ENCODE measurements at regions not wholly inside any gene's neighbourhood (a gene's known extent, or its start where the extent isn't known, plus 50 kb on each side); places are given as distances from the start of the nearest gene placed in this dataset.
"Not testable (repeated sequence)": the region's sequence is repeated elsewhere in the genome, so short reads cannot be mapped to it uniquely, and the experiment has no call there.

- no peak for DNase-seq (ENCODE audit: extremely low read depth in 1 of 2, low read depth in 1 of 2)
These were observed 150.9 kb upstream of the STMND1 start for GRCh38 chr6:16950825-16951495.

- no peak for DNase-seq (ENCODE audit: extremely low read depth in 1 of 2, low read depth in 1 of 2)
These were observed 151.5 kb upstream of the STMND1 start for GRCh38 chr6:16950302-16950701.

GRCh38 chr6:16949716-16950115 lies 152.1 kb upstream of the STMND1 start:
- no peak for DNase-seq (ENCODE audit: extremely low read depth in 1 of 2, low read depth in 1 of 2)

GRCh38 chr6:16948396-16948795 lies 153.5 kb upstream of the STMND1 start:
- no peak for DNase-seq (ENCODE audit: extremely low read depth in 1 of 2, low read depth in 1 of 2)

GRCh38 chr6:16947375-16948015 lies 154.4 kb upstream of the STMND1 start:
- no peak for DNase-seq (ENCODE audit: extremely low read depth in 1 of 2, low read depth in 1 of 2)

- no peak for DNase-seq (ENCODE audit: extremely low read depth in 1 of 2, low read depth in 1 of 2)
These were observed 157.3 kb upstream of the STMND1 start for GRCh38 chr6:16944596-16944995.

- no peak for DNase-seq (ENCODE audit: extremely low read depth in 1 of 2, low read depth in 1 of 2)
These were observed 162.0 kb upstream of the STMND1 start for GRCh38 chr6:16939839-16940238.

- no peak for DNase-seq (ENCODE audit: extremely low read depth in 1 of 2, low read depth in 1 of 2)
These were observed 162.5 kb upstream of the STMND1 start for GRCh38 chr6:16939351-16939750.

GRCh38 chr6:16936893-16937292 lies 165.0 kb upstream of the STMND1 start:
- DNase-seq (ENCODE audit: extremely low read depth in 1 of 2, low read depth in 1 of 2) = no peak

- no peak for DNase-seq (ENCODE audit: extremely low read depth in 1 of 2, low read depth in 1 of 2)
These were observed 167.9 kb upstream of the STMND1 start for GRCh38 chr6:16933961-16934360.

- DNase-seq (ENCODE audit: extremely low read depth in 1 of 2, low read depth in 1 of 2) = no peak
These were observed 168.3 kb upstream of the STMND1 start for GRCh38 chr6:16933532-16933931.

GRCh38 chr6:16932920-16933319 lies 168.9 kb upstream of the STMND1 start:
- DNase-seq (ENCODE audit: extremely low read depth in 1 of 2, low read depth in 1 of 2) = no peak

- not testable (repeated sequence) for DNase-seq (ENCODE audit: extremely low read depth in 1 of 2, low read depth in 1 of 2)
These were observed 169.8 kb upstream of the ATXN1 start for GRCh38 chr6:16931079-16931478.

GRCh38 chr6:16930432-16930831 lies 169.2 kb upstream of the ATXN1 start:
- no peak for DNase-seq (ENCODE audit: extremely low read depth in 1 of 2, low read depth in 1 of 2)

GRCh38 chr6:16929809-16930208 lies 168.5 kb upstream of the ATXN1 start:
- no peak for DNase-seq (ENCODE audit: extremely low read depth in 1 of 2, low read depth in 1 of 2)

GRCh38 chr6:16928387-16928786 lies 167.1 kb upstream of the ATXN1 start:
- DNase-seq (ENCODE audit: extremely low read depth in 1 of 2, low read depth in 1 of 2) = no peak

- no peak for DNase-seq (ENCODE audit: extremely low read depth in 1 of 2, low read depth in 1 of 2)
These were observed 165.9 kb upstream of the ATXN1 start for GRCh38 chr6:16927205-16927604.

- DNase-seq (ENCODE audit: extremely low read depth in 1 of 2, low read depth in 1 of 2) = no peak
These were observed 164.2 kb upstream of the ATXN1 start for GRCh38 chr6:16925461-16925860.

- DNase-seq (ENCODE audit: extremely low read depth in 1 of 2, low read depth in 1 of 2) = no peak
These were observed 161.0 kb upstream of the ATXN1 start for GRCh38 chr6:16922282-16922681.

GRCh38 chr6:16921399-16922110 lies 160.3 kb upstream of the ATXN1 start:
- no peak for DNase-seq (ENCODE audit: extremely low read depth in 1 of 2, low read depth in 1 of 2)

GRCh38 chr6:16918586-16918985 lies 157.3 kb upstream of the ATXN1 start:
- no peak for DNase-seq (ENCODE audit: extremely low read depth in 1 of 2, low read depth in 1 of 2)

- no peak for DNase-seq (ENCODE audit: extremely low read depth in 1 of 2, low read depth in 1 of 2)
These were observed 152.9 kb upstream of the ATXN1 start for GRCh38 chr6:16914184-16914583.

Measured in stimulated activated CD8-positive, alpha-beta memory T cell treated with anti-CD3 and anti-CD28 coated beads, Interleukin-7, amount 100 ng/mL, for 48 hours (primary cell).